ENCODE measurements at regions not wholly inside any gene's neighbourhood (a gene's known extent, or its start where the extent isn't known, plus 50 kb on each side); places are given as distances from the start of the nearest gene placed in this dataset.
"Not testable (repeated sequence)": the region's sequence is repeated elsewhere in the genome, so short reads cannot be mapped to it uniquely, and the experiment has no call there.

DNA sequence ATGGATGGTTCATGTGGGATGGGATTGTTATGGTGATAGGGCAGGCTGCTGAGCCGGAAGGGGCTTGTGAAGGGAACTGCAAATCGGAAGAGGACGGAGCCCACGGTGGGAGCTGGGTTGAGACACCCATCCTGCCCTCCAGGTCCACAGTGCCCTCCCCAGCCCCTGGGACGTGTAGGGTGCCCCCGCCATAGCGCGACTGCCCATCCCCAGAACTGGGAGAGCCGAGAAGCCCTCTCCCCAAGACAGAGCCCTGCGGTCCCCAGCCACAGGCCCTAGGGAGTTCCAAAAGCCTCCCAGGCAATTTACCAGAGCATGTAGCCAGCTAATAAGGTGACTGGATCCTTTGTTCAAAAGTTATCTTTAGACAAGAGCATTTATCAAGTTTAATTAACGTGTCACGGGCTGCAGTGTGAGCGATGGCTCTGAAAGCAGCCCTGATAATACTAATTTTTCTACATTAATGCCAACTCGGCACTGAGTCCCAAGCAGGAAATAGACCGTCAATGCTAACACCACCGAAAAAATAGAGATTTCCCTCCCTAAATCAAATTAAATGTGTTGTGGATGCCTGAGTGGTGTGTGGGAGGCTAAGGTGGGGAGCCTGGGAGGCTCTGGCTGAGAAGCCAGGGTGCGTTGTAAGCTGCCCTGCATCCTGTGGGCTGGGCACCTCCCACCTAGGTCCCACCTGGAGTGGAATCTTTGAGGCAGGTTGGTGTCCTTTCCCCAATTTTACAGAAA is 76.8 kb upstream of the RTL6 start:
- H3K27me3 ChIP-seq (ENCODE audit: control insufficient read depth, insufficient read depth, low read length) = no peaks in the 10 kb centered on the region
- H3K36me3 ChIP-seq (replicated peaks; ENCODE audit: control insufficient read depth, insufficient read depth, low read length) = no peaks in the 10 kb centered on the region
- no peak for DNase-seq
- no peak overlapping the region for H3K4me3 ChIP-seq (ENCODE audit: insufficient read depth, low read depth, low read length)

DNA sequence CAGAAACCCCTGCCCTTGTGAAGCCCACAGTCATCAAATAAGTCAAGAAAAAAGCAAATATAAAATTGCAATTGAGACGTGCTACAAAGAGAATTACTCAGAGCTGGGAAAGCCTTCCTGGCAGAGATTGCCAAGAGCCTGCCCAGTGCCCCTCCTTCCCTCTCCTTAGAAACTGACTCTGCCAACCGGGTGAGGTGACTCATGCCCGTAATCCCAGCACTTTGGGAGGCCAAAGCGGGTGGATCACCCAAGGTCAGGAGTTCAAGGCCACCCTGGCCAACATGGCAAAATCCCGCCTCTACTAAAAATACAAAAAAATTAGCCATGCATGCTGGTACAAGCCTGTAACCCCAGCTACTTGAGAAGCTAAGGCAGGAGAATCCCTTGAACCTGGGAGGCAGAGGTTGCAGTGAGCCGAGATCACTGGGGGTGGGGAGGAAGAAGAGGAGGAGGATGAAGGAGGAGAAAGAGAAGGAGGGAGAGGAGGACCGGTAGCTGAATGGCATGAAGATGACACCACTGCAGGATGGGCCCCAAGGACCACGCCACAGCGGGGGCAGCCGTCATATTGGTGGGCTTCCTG is 76.1 kb upstream of the RTL6 start:
- DNase-seq = no peak
- Histone ChIP-seq H3K27me3 (ENCODE audit: control insufficient read depth, insufficient read depth, low read length) (no peaks in the 10 kb centered on the region), H3K36me3 (replicated peaks; ENCODE audit: control insufficient read depth, insufficient read depth, low read length) (no peaks in the 10 kb centered on the region), H3K4me3 (ENCODE audit: insufficient read depth, low read depth, low read length) (no peak overlapping the region)

DNA sequence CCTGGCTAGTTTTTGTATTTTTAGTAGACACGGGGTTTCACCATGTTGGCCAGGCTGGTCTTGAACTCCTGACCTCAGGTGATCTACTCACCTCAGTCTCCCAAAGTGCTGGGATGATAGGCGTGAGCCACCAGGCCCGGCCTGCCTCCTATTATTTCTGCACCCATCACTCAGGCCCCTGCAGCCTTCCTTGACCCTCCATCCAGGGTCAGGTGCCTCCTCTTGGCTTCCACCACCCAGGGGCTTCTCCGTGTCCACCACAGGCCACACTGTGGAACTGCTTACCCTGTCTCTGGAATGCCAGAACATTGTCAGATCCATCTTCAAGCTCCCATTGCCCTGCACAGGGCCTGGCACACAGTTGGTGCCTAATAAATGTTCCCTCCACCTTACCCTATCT is 75.4 kb upstream of the RTL6 start:
- no peak overlapping the region for H3K4me3 ChIP-seq (ENCODE audit: insufficient read depth, low read depth, low read length)
- DNase-seq = no peak
- H3K36me3 ChIP-seq (replicated peaks; ENCODE audit: control insufficient read depth, insufficient read depth, low read length) = no peaks in the 10 kb centered on the region
- no peaks in the 10 kb centered on the region for H3K27me3 ChIP-seq (ENCODE audit: control insufficient read depth, insufficient read depth, low read length)

DNA sequence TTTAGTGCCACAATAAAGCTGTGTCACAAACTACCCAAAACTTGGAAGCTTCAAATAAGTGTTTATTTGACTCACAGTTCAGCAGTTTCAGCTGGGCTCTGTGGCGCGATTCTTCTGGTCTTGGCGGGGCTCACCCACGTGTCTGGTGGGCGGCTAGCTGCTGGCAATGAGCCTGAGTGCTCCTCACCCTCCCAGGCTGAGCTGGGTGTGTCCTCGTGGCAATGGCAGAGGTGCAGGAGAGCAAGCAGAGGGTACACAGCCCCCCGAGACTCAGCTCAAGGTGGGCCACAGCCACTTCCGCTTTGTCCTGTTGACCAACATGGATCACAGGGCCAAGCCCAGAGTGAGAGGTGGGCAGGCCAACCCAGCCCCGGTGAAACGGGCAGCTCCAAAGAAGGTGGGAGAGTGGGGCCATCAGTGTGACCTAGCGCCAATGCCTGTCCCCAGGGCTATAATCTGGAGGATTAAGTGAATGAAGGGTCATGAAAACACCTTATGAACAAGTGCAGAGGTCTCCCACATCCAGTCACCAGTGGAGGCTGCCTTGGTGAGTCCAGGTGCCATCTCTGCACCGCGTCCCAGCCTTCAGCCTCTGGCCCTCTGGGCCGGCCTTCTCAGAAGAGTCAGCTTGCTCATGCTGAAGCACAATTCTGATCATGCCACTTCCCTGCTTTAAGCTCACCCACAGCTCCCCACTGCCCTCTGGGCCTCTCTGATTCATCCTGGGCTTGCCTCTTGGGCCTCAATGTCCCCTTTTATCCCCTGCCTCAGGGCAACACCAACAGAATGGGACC is 74.6 kb upstream of the RTL6 start:
- H3K36me3 ChIP-seq (replicated peaks; ENCODE audit: control insufficient read depth, insufficient read depth, low read length) = no peaks in the 10 kb centered on the region
- DNase-seq = no peak
- H3K27me3 ChIP-seq (ENCODE audit: control insufficient read depth, insufficient read depth, low read length) = no peaks in the 10 kb centered on the region
- no peak overlapping the region for H3K4me3 ChIP-seq (ENCODE audit: insufficient read depth, low read depth, low read length)

DNA sequence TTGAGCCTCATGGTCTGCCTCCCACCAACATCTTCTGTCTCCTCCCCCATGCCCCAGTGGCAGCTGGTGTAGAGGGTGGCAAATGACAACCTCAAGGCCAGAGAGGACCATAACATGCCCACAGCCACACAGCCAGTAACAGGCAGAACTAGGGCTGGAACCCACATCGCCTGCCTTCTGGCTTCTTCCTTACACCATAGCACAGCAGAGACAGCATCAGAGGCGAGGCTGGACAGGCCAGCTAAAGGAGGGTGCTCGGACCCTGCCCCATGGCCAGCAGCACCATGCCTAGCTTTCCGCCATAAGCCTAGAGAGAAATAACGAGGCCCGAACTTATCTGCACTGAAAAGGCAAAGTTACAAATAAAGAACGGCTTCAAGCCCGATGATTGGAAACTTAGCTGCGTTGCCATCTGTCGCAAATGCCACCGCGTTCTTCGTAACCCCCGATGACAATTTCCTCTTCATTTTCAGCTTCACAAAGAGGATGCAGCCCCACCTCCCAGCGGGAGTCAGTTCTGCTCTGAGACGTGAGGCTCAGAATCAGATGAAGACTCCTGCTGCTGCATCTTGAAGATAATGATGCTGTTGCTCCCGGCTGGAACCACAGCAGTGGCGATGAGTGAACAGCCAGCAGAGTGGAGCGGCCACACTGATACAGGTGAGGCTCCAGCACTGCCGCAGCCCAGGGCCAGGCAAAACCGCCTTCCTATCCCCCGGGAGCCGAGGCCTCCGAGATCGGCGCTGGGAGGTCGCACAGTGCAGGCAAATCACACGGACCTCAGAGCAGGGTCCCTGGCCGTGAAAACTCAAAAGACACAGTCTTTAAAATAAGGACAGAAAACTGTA is 73.8 kb upstream of the RTL6 start:
- H3K27me3 ChIP-seq (ENCODE audit: control insufficient read depth, insufficient read depth, low read length) = no peaks in the 10 kb centered on the region
- DNase-seq = no peak
- H3K4me3 ChIP-seq (ENCODE audit: insufficient read depth, low read depth, low read length) = no peak overlapping the region
- H3K36me3 ChIP-seq (replicated peaks; ENCODE audit: control insufficient read depth, insufficient read depth, low read length) = no peaks in the 10 kb centered on the region

DNA sequence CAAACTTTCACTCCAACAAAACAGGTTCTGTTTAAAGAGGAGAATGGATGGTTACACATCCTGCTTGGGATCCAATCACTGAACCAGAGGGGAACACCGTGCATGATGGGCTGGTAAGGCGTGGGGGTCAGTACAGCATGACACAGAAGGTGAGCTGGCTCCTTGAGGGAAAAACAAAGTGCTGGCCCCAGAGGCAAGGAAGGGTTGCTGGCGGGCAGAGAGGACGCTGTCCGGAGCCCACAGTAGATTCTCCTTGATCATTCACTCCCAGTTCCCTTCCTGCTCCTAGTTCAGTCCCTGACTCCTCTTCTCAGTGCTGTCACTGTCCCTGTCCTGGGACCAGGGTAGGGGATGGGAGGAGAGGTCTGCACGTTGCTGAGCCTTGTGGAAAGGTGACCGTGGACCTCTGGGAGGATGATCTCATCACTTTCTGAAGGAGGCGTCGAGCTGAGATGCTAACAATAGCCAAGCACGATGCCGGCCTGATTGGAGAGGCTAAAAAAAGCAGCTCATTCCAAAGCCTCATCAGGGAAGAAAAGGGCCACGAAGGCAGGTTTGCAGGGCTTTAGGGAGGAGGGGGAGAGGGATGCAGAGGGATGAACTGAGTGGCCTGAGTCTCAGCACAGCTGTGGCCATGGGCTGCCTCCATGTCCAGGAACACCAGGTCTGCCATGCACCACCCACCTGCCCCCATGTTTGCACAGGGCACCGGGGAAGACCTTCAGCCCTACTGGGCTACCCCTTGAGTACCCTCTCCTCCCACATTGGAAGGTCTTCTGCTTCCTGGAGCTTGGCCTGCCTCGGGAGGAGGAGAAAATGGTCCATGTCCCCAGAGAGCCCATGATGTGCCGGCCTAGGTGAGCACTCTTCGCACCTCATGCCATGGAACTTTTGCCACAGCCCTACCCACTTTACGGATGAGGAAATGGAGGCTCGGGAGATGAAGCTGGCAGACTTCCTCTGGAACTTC is 72.7 kb upstream of the RTL6 start:
- no peak overlapping the region for H3K4me3 ChIP-seq (ENCODE audit: insufficient read depth, low read depth, low read length)
- no peaks in the 10 kb centered on the region for H3K27me3 ChIP-seq (ENCODE audit: control insufficient read depth, insufficient read depth, low read length)
- DNase-seq = no peak
- no peaks in the 10 kb centered on the region for H3K36me3 ChIP-seq (replicated peaks; ENCODE audit: control insufficient read depth, insufficient read depth, low read length)

DNA sequence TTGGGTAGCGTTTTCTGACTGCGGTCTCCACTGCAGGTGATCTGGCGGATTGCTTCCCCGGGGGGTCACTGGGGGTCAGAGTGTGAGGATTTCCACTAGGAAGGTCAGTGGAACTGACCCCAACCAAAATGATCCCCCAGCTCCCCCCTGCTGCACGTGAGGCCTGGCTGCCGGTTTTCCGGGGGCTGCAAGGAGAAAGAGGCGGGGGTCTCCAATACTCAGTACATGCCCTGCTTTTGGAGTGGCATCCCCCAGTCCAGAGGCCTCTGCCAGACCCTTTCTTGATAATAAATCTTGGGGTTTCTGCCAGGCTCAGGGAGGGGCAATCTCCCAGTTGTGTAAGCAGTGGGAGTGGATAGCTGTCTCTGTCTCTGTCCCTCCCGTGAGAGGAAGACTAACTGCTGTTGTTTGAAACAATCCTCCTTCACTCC is 71.5 kb upstream of the RTL6 start:
- Histone ChIP-seq H3K4me3 (ENCODE audit: insufficient read depth, low read depth, low read length) (no peak overlapping the region), H3K27me3 (ENCODE audit: control insufficient read depth, insufficient read depth, low read length) (no peaks in the 10 kb centered on the region), H3K36me3 (replicated peaks; ENCODE audit: control insufficient read depth, insufficient read depth, low read length) (no peaks in the 10 kb centered on the region)
- DNase-seq = no peak

DNA sequence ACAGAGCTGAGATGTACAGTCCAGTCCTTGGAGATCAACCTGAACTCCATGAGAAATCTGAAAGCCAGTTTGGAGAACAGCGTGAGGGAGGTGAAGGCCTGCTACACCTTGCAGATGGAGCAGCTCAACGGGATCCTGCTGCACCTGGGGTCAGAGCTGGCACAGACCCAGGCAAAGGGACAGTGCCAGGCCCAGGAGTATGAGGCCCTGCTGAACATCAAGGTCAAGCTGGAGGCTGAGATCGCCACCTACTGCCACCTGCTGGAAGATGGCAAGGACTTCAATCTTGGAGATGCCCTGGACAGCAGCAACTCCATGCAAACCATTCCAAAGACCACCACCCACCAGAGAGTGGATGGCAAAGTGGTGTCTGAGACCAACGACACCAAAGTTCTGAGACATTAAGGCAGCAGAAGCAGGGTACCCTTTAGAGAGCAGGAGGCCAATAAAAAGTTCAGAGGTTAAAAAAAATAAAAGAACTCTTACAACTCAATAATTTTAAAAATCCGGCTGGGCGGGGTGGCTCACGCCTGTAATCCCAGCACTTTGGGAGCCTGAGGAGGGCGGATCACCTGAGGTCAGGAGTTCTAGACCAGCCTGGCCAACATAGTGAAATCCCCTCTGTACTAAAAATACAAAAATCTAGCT is 69.9 kb upstream of the RTL6 start:
- H3K36me3 ChIP-seq (replicated peaks; ENCODE audit: control insufficient read depth, insufficient read depth, low read length) = no peaks in the 10 kb centered on the region
- DNase-seq = no peak

DNA sequence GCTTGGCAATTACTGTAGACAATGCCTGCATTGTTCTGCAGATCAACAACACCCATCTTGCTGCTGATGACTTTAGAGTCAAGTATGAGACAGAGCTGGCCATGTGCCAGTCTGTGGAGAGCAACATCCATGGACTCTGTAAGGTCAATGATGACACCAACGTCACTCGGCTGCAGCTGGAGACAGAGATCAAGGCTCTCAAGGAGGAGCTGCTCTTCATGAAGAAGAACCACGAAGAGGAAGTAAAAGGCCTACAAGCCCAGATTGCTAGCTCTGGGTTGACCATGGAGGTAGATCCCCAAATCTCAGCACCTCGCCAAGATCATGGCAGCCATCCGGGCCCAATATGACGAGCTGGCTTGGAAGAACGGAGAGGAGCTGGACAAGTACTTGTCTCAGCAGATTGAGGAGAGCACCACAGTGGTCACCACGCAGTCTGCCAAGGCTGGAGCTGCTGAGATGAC is 69.4 kb upstream of the RTL6 start:
- H3K27me3 ChIP-seq (ENCODE audit: control insufficient read depth, insufficient read depth, low read length); H3K36me3 ChIP-seq (replicated peaks; ENCODE audit: control insufficient read depth, insufficient read depth, low read length); DNase-seq; H3K4me3 ChIP-seq (ENCODE audit: insufficient read depth, low read depth, low read length): not testable (repeated sequence)

More for the DNA sequence above, 69.9 kb upstream of the RTL6 start:
- Histone ChIP-seq H3K27me3 (ENCODE audit: control insufficient read depth, insufficient read depth, low read length) (no peaks in the 10 kb centered on the region), H3K4me3 (ENCODE audit: insufficient read depth, low read depth, low read length) (no peak overlapping the region)

DNA sequence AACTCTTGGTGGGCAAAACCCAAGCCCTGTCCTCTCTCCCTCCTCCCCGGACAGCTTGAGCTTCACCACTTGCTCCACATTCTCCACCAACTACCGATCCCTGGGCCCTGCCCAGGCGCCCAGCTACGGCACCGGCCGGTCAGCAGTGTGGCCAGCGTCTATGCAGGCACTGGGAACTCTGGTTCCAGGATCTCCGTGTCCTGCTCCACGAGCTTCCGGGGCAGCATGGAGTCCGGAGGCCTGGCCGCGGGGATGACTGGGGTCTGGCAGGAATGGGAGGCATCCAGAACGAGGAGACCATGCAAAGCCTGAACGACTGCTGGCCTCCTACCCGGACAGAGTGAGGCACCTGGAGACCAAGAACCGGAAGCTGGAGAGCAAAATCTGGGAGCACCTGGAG is 68.9 kb upstream of the RTL6 start:
- H3K27me3 ChIP-seq (ENCODE audit: control insufficient read depth, insufficient read depth, low read length) = no peaks in the 10 kb centered on the region
- no peak overlapping the region for H3K4me3 ChIP-seq (ENCODE audit: insufficient read depth, low read depth, low read length)
- no peak for DNase-seq
- no peaks in the 10 kb centered on the region for H3K36me3 ChIP-seq (replicated peaks; ENCODE audit: control insufficient read depth, insufficient read depth, low read length)

DNA sequence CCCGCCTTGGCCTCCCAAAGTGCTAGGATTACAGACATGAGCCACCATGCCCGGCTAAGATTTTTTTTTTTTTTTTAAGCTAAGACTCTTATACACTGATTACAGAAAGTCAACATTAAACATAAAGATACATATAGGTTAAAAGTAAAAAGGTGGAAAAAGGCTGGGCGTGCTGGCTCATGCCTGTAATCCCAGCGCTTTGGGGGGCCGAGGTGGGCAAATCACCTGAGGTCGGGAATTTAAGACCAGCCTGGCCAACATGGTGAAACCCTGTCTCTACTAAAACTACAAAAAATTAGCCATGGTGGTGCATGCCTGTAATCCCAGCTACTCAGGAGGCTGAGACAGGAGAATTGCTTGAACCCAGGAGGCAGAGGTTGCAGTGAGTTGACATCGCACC is 64.6 kb upstream of the RTL6 start:
- not testable (repeated sequence) for H3K4me3 ChIP-seq (ENCODE audit: insufficient read depth, low read depth, low read length)

DNA sequence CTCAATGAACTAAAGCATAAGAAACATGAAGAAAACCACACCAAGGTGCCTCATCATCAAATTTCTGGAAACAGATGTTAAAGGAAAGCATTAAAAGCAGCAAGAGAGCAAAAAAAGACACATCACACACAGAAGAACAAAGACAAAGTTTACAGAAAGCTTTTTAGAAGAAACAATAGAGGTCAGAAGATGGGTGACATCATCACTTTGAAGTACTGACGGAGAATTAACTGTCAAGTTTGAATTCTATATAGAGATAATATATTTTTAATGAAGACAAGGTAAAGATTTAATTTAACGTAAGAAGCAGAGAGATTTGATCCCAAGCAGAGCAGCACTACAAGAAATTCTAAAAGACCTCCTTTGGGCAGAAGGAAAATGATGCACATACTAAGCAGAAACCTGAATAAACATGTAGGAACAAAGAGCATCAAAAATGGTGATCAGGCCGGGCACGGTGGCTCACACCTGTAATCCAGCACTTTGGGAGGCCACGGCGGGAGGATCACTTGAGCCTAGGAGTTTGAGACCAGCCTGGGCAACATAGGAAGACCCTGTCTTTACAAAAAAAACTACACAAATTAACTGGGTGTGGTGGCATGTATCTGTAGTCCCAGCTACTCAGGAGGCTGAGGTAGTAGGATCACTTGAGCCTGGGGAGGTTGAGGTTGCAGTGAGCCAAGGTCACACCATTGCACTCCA is 63.3 kb upstream of the RTL6 start:
- H3K4me3 ChIP-seq (ENCODE audit: insufficient read depth, low read depth, low read length) = no peak overlapping the region
- no peaks in the 10 kb centered on the region for H3K27me3 ChIP-seq (ENCODE audit: control insufficient read depth, insufficient read depth, low read length)
- H3K36me3 ChIP-seq (replicated peaks; ENCODE audit: control insufficient read depth, insufficient read depth, low read length) = no peaks in the 10 kb centered on the region
- DNase-seq = no peak

More for the DNA sequence above, 64.6 kb upstream of the RTL6 start:
- H3K36me3 ChIP-seq (replicated peaks; ENCODE audit: control insufficient read depth, insufficient read depth, low read length); H3K27me3 ChIP-seq (ENCODE audit: control insufficient read depth, insufficient read depth, low read length); DNase-seq: not testable (repeated sequence)

DNA sequence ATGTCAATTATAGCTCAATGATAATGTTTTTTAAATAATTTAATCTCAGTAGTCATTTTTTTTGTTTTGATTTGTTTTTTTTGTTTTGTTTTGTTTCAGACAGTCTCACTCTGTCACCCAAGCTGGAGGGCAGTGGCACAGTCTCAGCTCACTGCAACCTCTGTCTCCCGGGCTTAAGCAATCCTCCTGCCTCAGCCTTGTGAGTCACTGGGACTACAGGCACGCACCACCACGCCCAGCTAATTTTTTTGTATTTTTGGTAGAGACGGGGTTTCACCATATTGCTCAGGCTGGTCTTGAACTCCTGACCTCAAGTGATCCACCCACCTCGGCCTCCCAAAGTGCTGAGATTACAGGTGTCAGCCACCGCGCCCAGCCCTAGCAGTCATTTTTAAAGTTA is 60.6 kb upstream of the RTL6 start:
- not testable (repeated sequence) for DNase-seq; H3K27me3 ChIP-seq (ENCODE audit: control insufficient read depth, insufficient read depth, low read length); H3K4me3 ChIP-seq (ENCODE audit: insufficient read depth, low read depth, low read length); H3K36me3 ChIP-seq (replicated peaks; ENCODE audit: control insufficient read depth, insufficient read depth, low read length)
